ENCODE measurements at regions not wholly inside any gene's neighbourhood (a gene's known extent, or its start where the extent isn't known, plus 50 kb on each side); places are given as distances from the start of the nearest gene placed in this dataset.

GRCh38 chr6:119506631-119507174, 157.1 kb upstream of the MAN1A1 start:
- Histone ChIP-seq H2BK120ac (ENCODE audit: low read depth, low read length) (no peak overlapping the region), H4K5ac (ENCODE audit: low read depth, low read length) (no peak overlapping the region), H2BK15ac (ENCODE audit: low read depth, low read length) (no peak overlapping the region), H3K18ac (ENCODE audit: low read depth, low read length) (no peak overlapping the region), H3K36me3 (ENCODE audit: control insufficient read depth, insufficient read depth, low read length) (no peaks in the 10 kb centered on the region), H3K9ac (ENCODE audit: low read depth, low read length) (no peak overlapping the region), H3K4ac (ENCODE audit: low read depth, low read length) (no peak overlapping the region), H2AFZ (replicated peaks; ENCODE audit: low read length, poor library complexity) (no peak overlapping the region), H3K23ac (ENCODE audit: low read depth, low read length) (no peak overlapping the region), H3K27me3 (ENCODE audit: control insufficient read depth, insufficient read depth, low read length) (no peaks in the 10 kb centered on the region), H3K4me1 (ENCODE audit: control insufficient read depth, insufficient read depth, low read length) (no peaks in the 10 kb centered on the region), H2AK5ac (ENCODE audit: low read depth, low read length) (no peak overlapping the region), H3K4me3 (ENCODE audit: insufficient read depth, low read depth, low read length) (no peak overlapping the region), H2BK5ac (ENCODE audit: low read depth, low read length, poor library complexity, severe bottlenecking) (no peak overlapping the region), H2BK20ac (ENCODE audit: low read depth, low read length) (no peak overlapping the region), H4K91ac (ENCODE audit: insufficient read depth, low read depth, low read length) (no peak overlapping the region), H3K27ac (ENCODE audit: insufficient read depth, low read length) (no peak overlapping the region), H3K9me3 (ENCODE audit: control insufficient read depth, insufficient read depth, low read length) (no peaks in the 10 kb centered on the region), H4K20me1 (ENCODE audit: insufficient read depth, low read length) (no peaks in the 10 kb centered on the region), H3K4me2 (ENCODE audit: low read depth, low read length) (no peak overlapping the region), H2AK9ac (replicated peaks; ENCODE audit: low read depth, low read length, poor library complexity) (no peak overlapping the region), H3K14ac (replicated peaks; ENCODE audit: low read depth, low read length) (no peak overlapping the region), H3K9me1 (ENCODE audit: insufficient read depth, low read length) (no peaks in the 10 kb centered on the region), H4K8ac (ENCODE audit: low read depth in 2 of 2, low read length in 2 of 2) (no peak overlapping the region), H3K56ac (ENCODE audit: extremely low read depth, insufficient read depth, low read length) (no peak overlapping the region), H3K79me1 (ENCODE audit: low read depth in 1 of 2, low read length in 2 of 2) (no peaks in the 10 kb centered on the region)
- CTCF ChIA-PET = no interaction called here
- no peak for TF ChIP-seq FOS (IDR thresholded peaks at IDR 0.05; ENCODE audit: low read depth, low read length)
- no peak for TF ChIP-seq MAFK (IDR thresholded peaks at IDR 0.05; ENCODE audit: low read depth, low read length)
- no peak for TF ChIP-seq CHD1 (IDR thresholded peaks at IDR 0.05; ENCODE audit: low read depth, low read length)
- no peak for TF ChIP-seq CTCF (conservative IDR thresholded peaks at IDR 0.05; ENCODE audit: low read depth, low read length)
- TF ChIP-seq MXI1 (IDR thresholded peaks at IDR 0.05; ENCODE audit: borderline replicate concordance, low read depth, low read length) = no peak
- no peak for TF ChIP-seq ELK1 (IDR thresholded peaks at IDR 0.05; ENCODE audit: borderline replicate concordance, low read depth, low read length)
- TF ChIP-seq RCOR1 (IDR thresholded peaks at IDR 0.05; ENCODE audit: insufficient replicate concordance, low read length) = no peak
- TF ChIP-seq SMC3 (IDR thresholded peaks at IDR 0.05; ENCODE audit: low read depth, low read length) = no peak
- no peak for TF ChIP-seq USF2 (IDR thresholded peaks at IDR 0.05; ENCODE audit: low read depth, low read length)
- no peak for TF ChIP-seq MAZ (IDR thresholded peaks at IDR 0.05; ENCODE audit: borderline replicate concordance, low read depth, low read length)
- intact Hi-C loops (cut with micrococcal nuclease) = no loop called here
- dilution Hi-C loops (cut with HindIII; ENCODE audit: low sequenced_read_pairs, unreplicated experiment) = no loop called here
- BruUV-seq (replicated peaks) = no TSS peak
- DNase-seq (no peak), ATAC-seq (ENCODE audit: low read depth) (no peak)
- in situ Hi-C loops (cut with MboI; ENCODE audit: low sequenced_read_pairs) = no loop called here
- POLR2A ChIA-PET (ENCODE audit: unreplicated experiment) = no interaction called here

Measured in IMR-90 (cell line).